ENCODE measurements at regions not wholly inside any gene's neighbourhood (a gene's known extent, or its start where the extent isn't known, plus 50 kb on each side); places are given as distances from the start of the nearest gene placed in this dataset.

- H3K36me3 ChIP-seq, result no peaks in the 10 kb centered on the region
- no peak for TF ChIP-seq POLR2A (IDR thresholded peaks at IDR 0.05)
- no peak for TF ChIP-seq CTCF (IDR thresholded peaks at IDR 0.05)
- no peak for TF ChIP-seq EP300 (IDR thresholded peaks at IDR 0.05)
- TF ChIP-seq POLR2AphosphoS5 (IDR thresholded peaks at IDR 0.05), result peak in 1 of 4 donors; percentile 34
- no peaks in the 10 kb centered on the region for H3K9me3 ChIP-seq
- WGBS, 2 donors, result 76 to 85% methylated on average over 7 of the region's 7 CpGs
- intact Hi-C loops (cut with DNase I), result no loop called here
- H3K27ac ChIP-seq, result peak overlapping the region in 2 of 4 donors; percentile 29 to 62
- peaks cover 0 to 4% (median 0%) of the 10 kb centered on the region in 4 donors for H3K4me1 ChIP-seq
- no peaks in the 10 kb centered on the region for H3K27me3 ChIP-seq
- no peak for DNase-seq
- H3K4me3 ChIP-seq, result no peak overlapping the region
These were observed 71.2 kb downstream of the MAIP1 start for GRCh38 chr2:200026332-200027230.

- Histone ChIP-seq H3K27ac (no peak overlapping the region), H3K27me3 (no peaks in the 10 kb centered on the region), H3K36me3 (no peaks in the 10 kb centered on the region), H3K9me3 (no peaks in the 10 kb centered on the region), H3K4me1 (peaks cover 0 to 4% (median 0%) of the 10 kb centered on the region in 4 donors), H3K4me3 (no peak overlapping the region)
- no peak for TF ChIP-seq CTCF (IDR thresholded peaks at IDR 0.05)
- TF ChIP-seq POLR2A (IDR thresholded peaks at IDR 0.05), result no peak
- no peak for TF ChIP-seq POLR2AphosphoS5 (IDR thresholded peaks at IDR 0.05)
- no peak for TF ChIP-seq EP300 (IDR thresholded peaks at IDR 0.05)
- WGBS, 2 donors, result 88 to 90% methylated on average over 1 of the region's 1 CpG
- DNase-seq, result no peak
- intact Hi-C loops (cut with DNase I), result no loop called here
These were observed 73.6 kb downstream of the MAIP1 start for GRCh38 chr2:200028998-200029397.

- Histone ChIP-seq H3K36me3 (no peaks in the 10 kb centered on the region), H3K27me3 (no peaks in the 10 kb centered on the region), H3K4me1 (no peaks in the 10 kb centered on the region), H3K27ac (no peak overlapping the region), H3K9me3 (no peaks in the 10 kb centered on the region), H3K4me3 (no peak overlapping the region)
- intact Hi-C loops (cut with DNase I), result no loop called here
- no peak for DNase-seq
- 92 to 95% methylated on average over 1 of the region's 1 CpG for WGBS, 2 donors
- no peak for TF ChIP-seq EP300 (IDR thresholded peaks at IDR 0.05)
- TF ChIP-seq POLR2AphosphoS5 (IDR thresholded peaks at IDR 0.05), result no peak
- TF ChIP-seq CTCF (IDR thresholded peaks at IDR 0.05), result no peak
- no peak for TF ChIP-seq POLR2A (IDR thresholded peaks at IDR 0.05)
These were observed 77.5 kb downstream of the MAIP1 start for GRCh38 chr2:200032895-200033294.

GRCh38 chr2:200033929-200034328 is 78.5 kb downstream of the MAIP1 start:
- Histone ChIP-seq H3K4me3 (no peak overlapping the region), H3K4me1 (no peaks in the 10 kb centered on the region), H3K27me3 (no peaks in the 10 kb centered on the region), H3K9me3 (no peaks in the 10 kb centered on the region), H3K36me3 (no peaks in the 10 kb centered on the region), H3K27ac (no peak overlapping the region)
- 69 to 79% methylated on average over 3 of the region's 3 CpGs for WGBS, 2 donors
- DNase-seq, result no peak
- TF ChIP-seq EP300 (IDR thresholded peaks at IDR 0.05) (no peak), CTCF (IDR thresholded peaks at IDR 0.05) (no peak), POLR2AphosphoS5 (IDR thresholded peaks at IDR 0.05) (no peak), POLR2A (IDR thresholded peaks at IDR 0.05) (no peak)
- intact Hi-C loops (cut with DNase I), result no loop called here
